ENCODE measurements at regions not wholly inside any gene's neighbourhood (a gene's known extent, or its start where the extent isn't known, plus 50 kb on each side); places are given as distances from the start of the nearest gene placed in this dataset.
A peak's percentile ranks its signal among the peaks of the same experiment; 100 is the strongest.

GRCh38 chr2:19690429-19690828, 211.4 kb downstream of the TTC32 start:
- no peak overlapping the region for H3K4me3 Mint-ChIP-seq
- H3K4me1 Mint-ChIP-seq (ENCODE audit: low read depth): no peaks in the 10 kb centered on the region
- no peaks in the 10 kb centered on the region for H3K36me3 Mint-ChIP-seq (ENCODE audit: low read depth)
- TF ChIP-seq CTCF (IDR thresholded peaks at IDR 0.05): no peak
- no peak for DNase-seq
- no peaks in the 10 kb centered on the region for H3K9me3 Mint-ChIP-seq
- H3K27me3 Mint-ChIP-seq (ENCODE audit: insufficient read depth): peaks cover 24% of the 10 kb centered on the region
- H3K27ac Mint-ChIP-seq: no peak overlapping the region

DNA sequence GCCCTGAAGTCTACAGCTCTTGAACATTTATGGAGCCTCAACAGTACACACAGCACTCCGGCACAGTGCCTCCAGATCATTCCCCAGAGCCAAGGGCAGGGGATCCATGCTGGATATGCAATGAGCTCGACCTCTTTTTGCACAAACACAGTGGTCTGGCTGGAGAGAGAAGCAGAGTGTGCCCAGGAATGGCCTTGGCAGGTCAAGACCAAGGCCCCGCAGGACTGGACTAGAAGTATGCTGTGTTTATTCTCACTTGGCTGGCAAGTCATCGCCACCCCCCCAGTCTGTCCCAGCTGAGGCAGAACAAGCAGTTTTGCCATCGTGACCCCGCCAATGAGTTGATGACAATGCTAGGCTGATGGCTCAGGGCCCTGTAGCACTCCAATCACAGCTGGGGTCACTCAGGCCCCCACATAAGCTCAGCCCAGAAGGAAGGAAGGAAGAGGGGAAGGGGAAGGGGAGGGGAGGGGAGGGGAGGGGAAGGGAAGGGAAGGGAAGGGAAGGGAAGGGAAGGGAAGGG, 212.1 kb downstream of the TTC32 start:
- Mint-ChIP-seq H3K4me3 (no peak overlapping the region), H3K27ac (no peak overlapping the region), H3K36me3 (ENCODE audit: low read depth) (no peaks in the 10 kb centered on the region), H3K4me1 (ENCODE audit: low read depth) (no peaks in the 10 kb centered on the region), H3K27me3 (ENCODE audit: insufficient read depth) (peaks cover 20% of the 10 kb centered on the region), H3K9me3 (no peaks in the 10 kb centered on the region)
- TF ChIP-seq CTCF (IDR thresholded peaks at IDR 0.05): no peak
- no peak for DNase-seq

DNA sequence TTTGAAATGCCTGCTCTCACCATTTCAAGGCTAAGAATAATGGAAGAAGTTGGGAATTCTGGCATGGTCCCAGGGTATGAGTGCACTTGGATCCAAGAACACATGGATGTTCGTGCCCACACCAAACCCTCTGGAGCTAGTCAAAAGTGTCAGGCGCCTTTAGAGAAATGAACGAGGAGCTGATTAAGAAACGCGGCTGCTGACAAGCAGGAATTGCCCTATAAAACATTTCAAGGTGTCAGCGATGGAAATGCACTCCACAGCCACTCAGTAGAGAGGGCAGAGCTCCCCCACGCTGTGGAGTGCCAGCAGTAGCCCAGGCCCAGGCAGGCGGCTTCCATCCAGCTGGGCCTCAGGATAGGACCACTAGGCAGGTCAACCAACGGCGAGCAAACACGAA, 213.7 kb downstream of the TTC32 start:
- Mint-ChIP-seq H3K36me3 (ENCODE audit: low read depth) (no peaks in the 10 kb centered on the region), H3K27ac (no peak overlapping the region), H3K27me3 (ENCODE audit: insufficient read depth) (peaks cover 18% of the 10 kb centered on the region), H3K9me3 (no peaks in the 10 kb centered on the region), H3K4me3 (no peak overlapping the region), H3K4me1 (ENCODE audit: low read depth) (no peaks in the 10 kb centered on the region)
- DNase-seq: no peak
- TF ChIP-seq CTCF (IDR thresholded peaks at IDR 0.05): no peak

DNA sequence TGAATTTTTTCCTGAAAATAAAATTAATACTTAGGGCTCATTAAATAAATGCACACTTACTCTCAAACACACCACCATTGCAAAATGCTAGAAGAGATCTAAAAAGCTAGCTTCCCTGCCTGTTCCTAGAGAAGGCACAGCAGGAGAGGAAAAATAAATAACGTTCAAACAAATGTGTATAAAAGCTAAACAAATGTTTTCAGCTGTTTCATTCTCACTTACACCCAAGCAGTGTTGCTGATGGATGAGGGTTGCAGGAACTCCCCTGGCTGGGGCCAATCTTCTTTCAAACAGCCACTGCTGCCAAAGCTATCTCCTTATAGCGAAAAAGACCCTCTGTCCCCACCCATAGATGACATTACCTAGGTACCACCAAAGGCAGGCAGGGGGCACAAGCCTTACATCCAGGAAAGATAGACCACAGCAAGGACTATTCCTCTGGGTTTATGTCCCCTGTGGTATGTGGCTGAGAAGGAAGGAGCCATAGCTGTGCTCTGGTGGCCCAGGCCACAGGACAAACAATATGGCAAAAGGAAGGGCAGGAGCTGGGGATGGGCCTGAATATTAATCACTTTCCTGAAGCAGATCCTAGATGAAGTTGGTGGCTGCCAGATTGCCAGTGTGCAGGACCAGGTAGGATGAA, 214.6 kb downstream of the TTC32 start:
- H3K4me1 Mint-ChIP-seq (ENCODE audit: low read depth): no peaks in the 10 kb centered on the region
- H3K36me3 Mint-ChIP-seq (ENCODE audit: low read depth): no peaks in the 10 kb centered on the region
- DNase-seq: no peak
- no peak overlapping the region for H3K4me3 Mint-ChIP-seq
- H3K27me3 Mint-ChIP-seq (ENCODE audit: insufficient read depth): peaks cover 14% of the 10 kb centered on the region
- no peaks in the 10 kb centered on the region for H3K9me3 Mint-ChIP-seq
- no peak overlapping the region for H3K27ac Mint-ChIP-seq
- TF ChIP-seq CTCF (IDR thresholded peaks at IDR 0.05): peak; percentile 67

- no peak for TF ChIP-seq CTCF (IDR thresholded peaks at IDR 0.05)
- no peak for DNase-seq
- Mint-ChIP-seq H3K4me3 (no peak overlapping the region), H3K4me1 (ENCODE audit: low read depth) (no peaks in the 10 kb centered on the region), H3K27ac (no peak overlapping the region), H3K9me3 (no peaks in the 10 kb centered on the region), H3K27me3 (ENCODE audit: insufficient read depth) (peaks cover 14% of the 10 kb centered on the region), H3K36me3 (ENCODE audit: low read depth) (no peaks in the 10 kb centered on the region)
Measured at GRCh38 chr2:19686439-19686838, 215.3 kb downstream of the TTC32 start.
